Adipose tissue (tissue), 3 donors: ENCODE measurements at regions not wholly inside any gene's neighbourhood (a gene's known extent, or its start where the extent isn't known, plus 50 kb on each side); places are given as distances from the start of the nearest gene placed in this dataset.

Experiments used
- H3K27ac ChIP-seq: one replicate; pipeline ENCODE4 v1.5.1; 2013; ENCODE audit warnings: low read depth, low read length
- WGBS, 3 donors: extraction: QIAGEN DNeasy Blood & Tissue Kit; methylation state at CpG; one replicate each; pipeline ENCODE4 v1.1.7; 2013; 5-methylcytosine and 5-hydroxymethylcytosine counted together
- donor health status: healthy with polysubstance abuse.
- donor health status: Bipolar disorder and iron deficiency.
- donor health status: healthy.

- H3K27ac ChIP-seq: no peak overlapping the region
- WGBS, 3 donors: 88 to 96% (median 91%) methylated on average over 4 of the region's 4 CpGs
Measured at GRCh38 chr21:27507695-27508094, 540.8 kb upstream of the ADAMTS5 start.

DNA sequence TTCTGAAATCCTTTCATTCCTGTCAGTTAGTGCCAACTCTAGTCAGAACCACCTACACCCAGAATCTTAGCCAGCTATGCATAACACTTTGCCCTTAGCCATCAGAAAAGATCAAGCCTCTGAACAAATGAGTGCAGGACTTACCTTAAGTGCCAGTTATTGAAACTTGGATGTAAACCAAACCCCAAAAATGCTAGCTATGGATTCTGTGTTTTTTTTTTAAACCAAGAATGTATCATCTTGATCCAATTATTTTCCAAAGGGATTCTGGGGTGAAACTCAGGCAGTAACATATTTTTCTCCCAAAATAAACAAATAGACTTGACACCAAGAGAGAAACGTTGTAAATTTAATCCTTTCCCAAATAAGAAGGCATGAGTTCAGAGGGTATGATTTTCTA, 538.6 kb upstream of the ADAMTS5 start:
- WGBS, 3 donors: 20 to 38% (median 34%) methylated on average over 1 of the region's 1 CpG
- H3K27ac ChIP-seq: no peak overlapping the region

GRCh38 chr21:27502801-27503200, 535.9 kb upstream of the ADAMTS5 start:
- WGBS, 3 donors: 85 to 91% (median 86%) methylated on average over 3 of the region's 3 CpGs
- no peak overlapping the region for H3K27ac ChIP-seq

- WGBS, 3 donors: 24 to 29% (median 24%) methylated on average over 3 of the region's 3 CpGs
Measured at GRCh38 chr21:27498025-27498424, 531.1 kb upstream of the ADAMTS5 start.

DNA sequence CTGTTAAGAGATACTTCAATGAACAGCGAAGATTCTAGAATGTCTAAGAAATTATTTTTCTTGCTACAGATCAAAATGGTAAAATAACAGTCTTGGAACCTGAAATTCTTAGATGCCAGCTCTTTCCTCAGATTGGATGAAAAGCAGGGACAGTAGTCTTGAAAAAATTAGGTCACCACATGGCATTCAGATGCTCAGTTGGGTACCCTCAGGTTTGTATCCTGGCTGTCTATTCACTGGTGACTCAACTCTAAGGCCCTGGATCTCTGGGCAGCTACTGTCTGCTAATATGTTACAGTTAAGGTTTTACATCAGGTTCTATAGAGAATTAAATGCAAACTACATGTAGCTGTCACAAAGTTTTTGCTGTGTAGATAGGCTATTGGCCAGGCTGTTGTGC, 528.9 kb upstream of the ADAMTS5 start:
- no peak overlapping the region for H3K27ac ChIP-seq
- 90 to 96% (median 96%) methylated on average over 1 of the region's 1 CpG for WGBS, 3 donors

More at GRCh38 chr21:27498025-27498424, 531.1 kb upstream of the ADAMTS5 start:
- H3K27ac ChIP-seq: no peak overlapping the region

GRCh38 chr21:27493542-27493941, 526.7 kb upstream of the ADAMTS5 start:
- H3K27ac ChIP-seq: no peak overlapping the region

DNA sequence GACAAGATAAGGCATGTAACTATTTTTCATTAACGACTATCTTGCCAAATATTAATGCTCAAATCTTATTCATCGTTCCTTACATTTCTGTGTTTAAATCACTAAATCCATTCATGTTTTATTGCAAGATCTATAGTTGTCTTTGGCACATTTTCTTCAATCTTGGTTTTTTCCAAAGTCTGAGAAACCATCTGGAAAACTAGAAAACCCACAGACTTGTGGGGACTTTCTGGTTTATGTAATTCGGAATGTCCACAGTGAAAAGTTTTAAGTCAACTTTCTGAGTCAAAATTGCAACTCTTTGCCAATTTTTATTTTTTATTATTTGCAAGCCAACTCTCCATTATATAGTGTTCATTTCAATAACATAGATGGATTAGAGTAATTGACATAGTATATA, 520.8 kb upstream of the ADAMTS5 start:
- WGBS, 3 donors: 90 to 91% (median 90%) methylated on average over 3 of the region's 3 CpGs
- no peak overlapping the region for H3K27ac ChIP-seq

DNA sequence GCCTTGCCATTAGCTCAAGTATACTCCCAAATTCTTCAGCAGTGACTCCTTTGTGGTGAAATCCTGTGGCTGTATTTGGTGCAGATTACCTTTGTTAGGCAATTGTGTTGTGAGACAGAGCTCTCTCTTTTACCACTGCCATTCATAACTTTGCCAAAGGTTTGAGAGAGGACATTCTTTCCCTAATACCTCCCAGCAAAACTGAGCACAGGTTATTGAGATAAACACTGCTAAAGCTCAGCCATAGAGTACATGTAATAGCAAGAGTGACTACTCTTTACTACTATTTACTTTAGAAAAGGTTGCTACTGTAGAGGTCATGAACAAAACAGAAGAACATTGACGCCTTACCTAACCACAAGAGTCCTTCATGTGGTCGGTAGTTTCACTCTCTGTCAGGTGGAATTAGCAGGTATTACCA, 514.0 kb upstream of the ADAMTS5 start:
- 48 to 81% (median 52%) methylated on average over 2 of the region's 2 CpGs for WGBS, 3 donors
- no peak overlapping the region for H3K27ac ChIP-seq

DNA sequence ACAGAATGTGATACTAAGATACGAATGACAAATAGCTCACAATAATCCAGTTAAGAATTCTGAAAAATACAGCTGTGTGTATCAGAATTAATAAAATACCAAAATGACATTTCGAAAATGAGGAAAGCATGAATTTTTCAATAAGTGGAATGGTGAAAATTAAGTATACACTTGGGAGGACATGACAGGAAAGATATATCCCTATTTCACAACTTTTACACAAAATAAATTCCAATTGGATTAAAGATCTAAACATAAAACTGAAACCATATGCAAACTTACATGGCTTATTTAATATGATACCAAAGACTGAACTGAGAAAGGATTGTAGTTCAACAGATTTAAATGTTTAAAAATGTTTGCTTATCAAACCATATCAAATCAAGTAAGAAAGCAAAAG, 510.4 kb upstream of the ADAMTS5 start:
- 51 to 84% (median 58%) methylated on average over 2 of the region's 2 CpGs for WGBS, 3 donors

GRCh38 chr21:27476696-27477095, 509.8 kb upstream of the ADAMTS5 start:
- WGBS, 3 donors: 3 to 11% (median 8%) methylated on average over 1 of the region's 1 CpG
- H3K27ac ChIP-seq: no peak overlapping the region

More for the DNA sequence above, 510.4 kb upstream of the ADAMTS5 start:
- no peak overlapping the region for H3K27ac ChIP-seq

GRCh38 chr21:27475363-27475955, 508.6 kb upstream of the ADAMTS5 start:
- WGBS, 3 donors: 87 to 95% (median 93%) methylated on average over 7 of the region's 7 CpGs

GRCh38 chr21:27467366-27467765, 500.5 kb upstream of the ADAMTS5 start:
- WGBS, 3 donors: 50 to 65% (median 57%) methylated on average over 2 of the region's 2 CpGs
- no peak overlapping the region for H3K27ac ChIP-seq

More at GRCh38 chr21:27475363-27475955, 508.6 kb upstream of the ADAMTS5 start:
- no peak overlapping the region for H3K27ac ChIP-seq

- no peak overlapping the region for H3K27ac ChIP-seq
- WGBS, 3 donors: 78 to 86% (median 81%) methylated on average over 3 of the region's 3 CpGs
Measured at GRCh38 chr21:27466140-27466539, 499.3 kb upstream of the ADAMTS5 start.

- WGBS, 3 donors: 90 to 98% (median 92%) methylated on average over 1 of the region's 1 CpG
- H3K27ac ChIP-seq: no peak overlapping the region
Measured at GRCh38 chr21:27464648-27465047, 497.8 kb upstream of the ADAMTS5 start.

DNA sequence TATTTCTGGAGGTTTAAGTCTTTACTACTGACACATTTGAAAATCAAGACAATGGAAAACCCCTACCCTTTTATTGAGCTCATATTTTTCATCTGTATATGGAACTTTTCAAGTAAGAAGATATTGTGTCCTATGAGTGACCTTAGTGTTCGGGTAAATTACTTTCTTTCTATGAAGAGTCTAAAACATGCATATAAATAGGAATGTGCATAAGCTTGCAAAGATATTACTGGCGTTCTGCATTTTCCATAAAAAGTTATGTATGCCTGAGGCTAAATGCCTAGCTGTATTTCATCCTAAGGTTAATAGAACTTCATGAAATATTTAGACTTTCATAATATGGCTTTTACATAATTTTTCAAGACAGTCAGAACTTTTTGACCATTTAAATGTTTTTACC, 495.8 kb upstream of the ADAMTS5 start:
- H3K27ac ChIP-seq: no peak overlapping the region
- WGBS, 3 donors: 78 to 88% (median 81%) methylated on average over 2 of the region's 2 CpGs

GRCh38 chr21:27454234-27454633, 487.3 kb upstream of the ADAMTS5 start:
- 82 to 96% (median 92%) methylated on average over 2 of the region's 2 CpGs for WGBS, 3 donors

DNA sequence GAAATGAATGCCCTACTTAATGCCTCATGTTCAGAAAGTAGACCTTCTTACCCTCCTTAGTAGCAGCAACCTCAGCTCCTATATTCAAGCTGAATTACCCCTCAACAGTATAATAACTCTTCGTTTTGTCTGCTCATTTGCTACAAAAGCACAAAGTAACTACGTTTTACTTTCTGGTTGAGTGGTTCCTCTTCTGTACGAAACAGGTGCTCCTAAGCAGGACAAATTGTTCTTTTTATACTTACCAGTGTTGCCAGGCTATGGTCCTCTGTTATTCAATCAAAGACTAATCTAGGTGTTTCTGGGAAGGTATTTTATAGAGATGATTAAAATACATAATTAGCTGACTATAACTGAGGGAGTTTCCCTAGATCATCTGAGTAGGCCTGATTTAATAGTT, 484.2 kb upstream of the ADAMTS5 start:
- H3K27ac ChIP-seq: no peak overlapping the region
- WGBS, 3 donors: 71 to 85% (median 75%) methylated on average over 3 of the region's 3 CpGs

More at GRCh38 chr21:27454234-27454633, 487.3 kb upstream of the ADAMTS5 start:
- H3K27ac ChIP-seq: no peak overlapping the region

GRCh38 chr21:27450216-27450615, 483.3 kb upstream of the ADAMTS5 start:
- WGBS, 3 donors: 50 to 67% (median 60%) methylated on average over 3 of the region's 3 CpGs
- H3K27ac ChIP-seq: no peak overlapping the region

GRCh38 chr21:27448960-27449359, 482.1 kb upstream of the ADAMTS5 start:
- H3K27ac ChIP-seq: no peak overlapping the region
- 41 to 64% (median 44%) methylated on average over 7 of the region's 7 CpGs for WGBS, 3 donors

DNA sequence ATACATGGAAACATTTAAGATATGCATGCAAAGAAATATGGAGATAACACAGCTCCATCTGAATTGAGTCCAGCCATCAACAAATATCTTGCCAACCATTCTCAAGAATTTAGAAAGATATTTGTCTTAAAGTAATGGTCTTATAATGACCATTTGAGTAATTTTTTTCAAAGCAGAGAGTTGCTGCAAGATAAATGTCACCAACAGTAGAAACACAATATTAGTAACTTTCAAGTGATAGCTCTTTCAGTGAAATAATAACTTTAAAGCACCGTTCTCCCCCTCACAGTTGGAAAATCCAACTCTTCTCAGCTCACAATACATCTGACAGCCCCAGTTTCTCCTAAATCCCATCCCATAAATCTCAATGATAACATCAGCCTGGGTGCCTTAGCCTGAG, 481.0 kb upstream of the ADAMTS5 start:
- no peak overlapping the region for H3K27ac ChIP-seq
- 53 to 77% (median 71%) methylated on average over 1 of the region's 1 CpG for WGBS, 3 donors
